ENCODE measurements at regions not wholly inside any gene's neighbourhood (a gene's known extent, or its start where the extent isn't known, plus 50 kb on each side); places are given as distances from the start of the nearest gene placed in this dataset.

DNA sequence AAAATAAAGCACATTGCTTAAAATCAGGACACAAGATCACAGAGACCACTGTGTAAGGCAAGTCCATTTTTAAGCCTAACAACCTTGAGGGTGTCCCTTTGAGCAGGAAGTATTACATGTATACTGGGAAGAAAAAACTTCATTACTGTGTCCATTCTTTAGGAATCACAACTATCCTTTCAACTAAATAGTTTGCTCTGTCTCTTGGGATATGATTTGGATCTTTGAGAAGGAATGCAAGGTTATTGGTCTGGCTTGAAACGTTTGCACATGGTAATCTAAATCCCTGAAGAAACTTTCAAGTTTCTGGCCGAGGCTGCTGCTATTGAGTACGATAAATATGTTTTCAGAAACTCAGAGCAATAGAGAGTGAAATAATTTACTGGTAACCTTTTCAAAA, 923.0 kb upstream of the SEMA6A start:
- no peak for DNase-seq (ENCODE audit: low read depth)

DNA sequence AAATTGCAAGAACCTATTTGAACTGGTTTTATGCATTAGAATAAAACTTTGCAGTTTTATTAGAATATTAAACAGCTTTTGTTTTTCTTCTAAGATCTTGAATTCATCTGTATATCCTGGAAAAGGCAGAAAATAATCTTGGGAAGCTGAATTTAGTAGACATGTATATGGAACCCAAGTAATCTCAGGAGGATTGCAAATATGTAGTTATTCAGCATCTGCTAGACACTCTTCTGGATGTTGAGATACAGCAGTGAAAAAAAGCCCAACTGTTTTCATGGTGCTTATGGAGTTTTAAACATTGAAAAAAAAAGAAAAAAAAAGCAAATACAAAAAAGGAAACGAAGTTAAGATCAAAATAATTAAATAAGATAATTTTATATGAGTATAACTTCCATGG, 922.2 kb upstream of the SEMA6A start:
- no peak for DNase-seq (ENCODE audit: low read depth)

DNA sequence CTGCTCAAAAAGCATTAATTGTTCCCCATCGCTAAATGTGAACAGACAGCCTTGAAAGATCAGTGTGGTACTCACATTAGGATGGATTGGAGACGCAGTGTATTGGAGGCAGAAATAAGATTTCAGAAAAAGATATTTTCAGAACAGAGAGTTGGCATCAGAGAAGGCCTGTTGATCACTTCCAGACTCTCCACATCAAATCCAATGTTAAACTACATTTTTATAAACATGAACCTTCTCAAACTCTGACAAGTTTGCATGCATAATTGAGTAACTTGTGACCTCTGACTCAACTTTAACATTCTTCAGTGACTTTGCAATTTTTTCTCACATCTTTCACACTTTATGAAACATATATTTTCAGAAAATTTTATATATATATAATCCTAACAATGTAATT, 919.6 kb upstream of the SEMA6A start:
- DNase-seq (ENCODE audit: low read depth): no peak

DNA sequence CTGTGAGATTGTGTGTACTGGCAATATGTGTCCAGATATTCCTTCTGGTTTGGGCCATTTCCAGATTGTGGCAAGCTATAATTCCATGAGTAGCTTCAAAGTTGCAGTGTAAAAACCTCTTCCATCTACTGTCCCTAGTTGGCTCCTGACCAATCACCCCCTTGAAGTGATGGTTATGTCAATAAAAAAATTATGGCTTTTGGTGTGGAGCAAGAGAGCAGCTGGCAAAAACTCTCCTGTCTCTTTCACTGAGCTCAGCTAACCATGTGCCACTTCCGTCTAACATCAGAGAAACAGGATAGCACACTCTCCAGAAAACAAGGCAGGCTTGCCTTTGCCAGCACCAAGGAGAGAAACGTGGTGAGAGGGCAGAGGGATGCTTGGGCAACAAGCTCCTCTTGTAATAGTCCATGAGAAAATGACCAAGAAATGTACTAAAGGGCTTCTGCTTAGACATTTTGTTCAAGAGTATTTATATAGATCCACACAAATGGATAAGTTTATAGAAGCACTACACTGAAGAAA, 914.4 kb upstream of the SEMA6A start:
- DNase-seq (ENCODE audit: low read depth): no peak

DNA sequence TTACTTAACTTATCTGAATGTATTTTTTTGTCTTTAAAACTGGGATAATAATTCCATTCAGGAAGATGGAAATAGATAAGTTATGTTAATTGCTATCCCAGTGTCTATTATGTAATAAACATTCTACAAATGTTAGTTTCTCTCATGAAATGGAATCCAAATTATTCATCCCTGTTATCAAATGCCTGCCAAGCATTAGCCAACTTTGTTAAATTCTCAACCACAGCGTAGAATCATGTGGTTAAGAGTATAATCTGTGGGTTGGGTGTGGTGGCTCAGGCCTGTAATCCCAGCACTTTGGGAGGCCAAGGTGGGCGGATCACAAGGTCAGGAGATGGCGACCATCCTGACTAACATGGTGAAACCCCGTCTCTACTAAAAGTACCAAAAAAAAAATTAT, 912.9 kb upstream of the SEMA6A start:
- no peak for DNase-seq (ENCODE audit: low read depth)

DNA sequence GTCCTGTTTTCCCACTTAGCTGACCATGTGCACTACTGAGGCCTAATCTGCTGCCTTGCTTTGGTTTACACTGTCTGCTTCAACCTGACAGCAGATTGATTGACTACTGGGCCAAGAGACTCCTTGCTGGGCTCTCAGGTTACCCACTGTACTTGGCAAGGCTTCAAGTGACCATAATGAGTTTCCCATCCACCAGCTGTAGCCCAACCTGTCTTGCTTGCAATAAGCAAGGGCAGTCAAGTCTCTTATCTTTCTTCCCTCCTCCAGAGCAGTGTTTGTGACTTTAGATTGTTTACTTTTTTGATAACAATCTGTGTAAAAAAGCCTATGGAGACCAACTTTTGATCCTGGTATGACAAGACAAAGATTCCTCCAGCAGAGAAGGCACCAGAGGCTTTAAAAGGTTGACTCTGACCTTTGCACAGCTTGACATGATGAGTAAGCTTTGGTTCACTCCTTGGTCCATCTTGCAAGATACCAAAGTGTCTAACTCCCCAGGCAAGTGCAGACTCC, 912.3 kb upstream of the SEMA6A start:
- no peak for DNase-seq (ENCODE audit: low read depth)

DNA sequence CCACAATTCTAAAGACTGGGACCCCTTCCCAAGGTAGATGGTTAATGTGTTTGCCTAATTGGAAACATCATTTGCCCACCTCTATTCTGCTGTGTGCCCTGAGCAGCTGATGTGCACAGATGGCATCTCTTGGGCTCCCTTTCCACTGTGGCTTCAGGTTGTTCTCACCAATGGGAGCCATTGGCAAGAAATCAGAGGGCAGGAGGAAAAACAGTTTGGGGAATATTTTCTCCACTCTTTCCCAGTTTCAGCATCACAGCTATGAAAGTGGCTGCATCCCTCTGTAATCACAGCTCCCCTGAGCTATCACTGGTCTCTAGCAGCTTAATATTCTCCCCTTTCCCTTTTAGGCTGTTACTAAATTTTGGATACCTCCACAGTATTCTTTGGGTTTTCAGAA, 911.6 kb upstream of the SEMA6A start:
- DNase-seq (ENCODE audit: low read depth): no peak

DNA sequence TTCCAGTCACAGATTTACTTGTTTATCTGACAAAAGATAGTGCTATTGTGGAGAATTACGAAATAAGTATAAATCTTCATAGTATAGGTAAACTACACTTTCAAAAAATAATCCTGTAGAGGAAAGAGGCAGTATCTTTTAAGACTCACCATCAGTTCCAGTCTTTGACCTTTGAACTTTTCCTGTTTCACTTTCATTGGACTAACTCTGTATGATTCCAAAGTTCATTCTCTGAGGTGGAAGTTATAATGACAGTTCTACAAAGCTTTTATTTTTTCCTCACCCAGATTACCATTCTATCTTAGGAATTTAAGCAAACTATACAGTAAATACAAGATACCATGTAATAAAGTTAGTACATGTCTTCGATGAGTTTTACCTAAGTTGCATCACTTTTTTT, 901.3 kb upstream of the SEMA6A start:
- DNase-seq (ENCODE audit: low read depth): no peak

DNA sequence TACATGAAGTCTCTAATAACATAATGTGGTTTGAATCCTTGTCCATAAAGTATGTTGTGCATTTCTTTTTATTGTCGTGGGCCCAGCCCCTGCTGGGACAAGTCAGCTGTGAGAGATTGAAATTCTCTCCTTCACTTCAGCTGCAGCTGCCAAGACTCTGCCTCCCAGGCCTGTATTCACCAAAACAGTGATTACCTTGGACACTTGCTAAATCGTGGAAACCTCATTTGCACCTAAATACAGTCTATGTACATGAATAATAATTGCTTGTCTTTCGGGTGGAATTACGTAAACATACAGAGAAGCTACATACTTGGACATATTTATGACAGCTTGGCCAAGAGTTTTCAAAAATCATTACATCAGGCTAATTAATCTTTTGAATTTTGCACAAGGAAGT, 898.5 kb upstream of the SEMA6A start:
- no peak for DNase-seq (ENCODE audit: low read depth)

DNA sequence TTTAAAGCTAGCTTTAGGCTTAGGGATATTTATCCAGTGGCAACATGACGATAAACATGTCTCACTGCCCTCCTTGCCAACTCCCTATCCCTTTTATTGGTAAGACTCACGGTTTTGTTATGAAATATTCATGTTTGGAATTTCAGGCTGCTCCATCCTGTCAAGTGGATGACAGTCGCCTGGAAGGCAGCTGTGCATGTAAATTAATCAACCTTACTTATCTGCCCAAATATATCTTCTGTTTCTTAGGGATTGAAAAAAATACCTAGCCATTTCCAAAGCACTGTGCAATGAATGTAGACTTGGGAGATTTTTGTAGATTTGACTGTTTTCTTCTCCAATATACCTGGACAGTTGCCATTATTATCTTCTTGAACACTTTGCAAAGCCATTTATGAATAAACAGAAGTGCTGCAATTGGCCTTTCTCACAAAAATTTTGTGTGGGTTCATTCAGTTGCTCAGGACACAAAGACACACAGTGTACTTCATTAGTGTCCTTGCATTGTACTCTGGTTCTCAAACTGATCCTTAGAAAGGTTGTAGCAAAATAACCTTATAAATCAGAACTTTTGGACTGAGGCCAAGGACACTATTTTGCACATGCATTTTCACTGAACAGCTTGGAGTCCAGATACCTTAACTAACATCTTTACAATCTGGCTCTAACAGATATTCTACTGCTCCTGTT, 889.4 kb upstream of the SEMA6A start:
- DNase-seq (ENCODE audit: low read depth): no peak

DNA sequence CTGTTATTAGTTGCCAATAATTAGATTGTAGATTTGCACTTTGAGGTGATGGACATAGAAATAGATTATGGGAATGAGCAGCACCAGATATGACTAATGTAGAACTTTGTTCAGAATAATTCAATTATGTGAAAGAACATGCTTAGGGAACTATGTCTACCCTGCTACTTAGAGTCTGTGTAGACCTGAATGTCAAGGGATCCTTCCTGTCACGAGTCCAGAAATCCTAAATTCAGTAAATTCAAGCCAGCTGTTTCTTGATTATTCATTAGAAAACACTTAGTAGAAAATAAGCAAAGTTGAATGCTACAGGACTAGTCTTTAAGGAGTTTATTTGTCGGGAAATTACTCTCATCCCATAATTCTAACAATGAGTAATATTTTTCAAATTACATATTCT, 887.3 kb upstream of the SEMA6A start:
- no peak for DNase-seq (ENCODE audit: low read depth)

DNA sequence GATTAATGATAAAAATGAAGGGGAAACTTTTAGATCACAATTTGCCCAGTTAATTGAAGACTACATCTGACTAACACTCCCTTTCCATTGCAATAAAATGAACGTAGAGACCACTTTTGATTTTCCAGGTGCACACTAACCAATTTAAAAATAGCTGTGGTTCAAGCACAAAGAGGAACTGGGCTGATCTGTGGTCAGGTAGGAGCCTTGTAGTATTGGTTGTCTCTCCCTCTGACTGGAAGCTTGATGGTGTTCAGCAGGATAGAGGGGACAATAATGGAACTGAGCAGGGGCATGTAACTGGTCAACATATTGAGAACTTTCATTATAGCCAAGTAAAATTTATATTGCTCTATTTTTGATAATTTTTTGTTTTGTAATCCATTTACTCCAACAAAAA, 886.8 kb upstream of the SEMA6A start:
- DNase-seq (ENCODE audit: low read depth): no peak

DNA sequence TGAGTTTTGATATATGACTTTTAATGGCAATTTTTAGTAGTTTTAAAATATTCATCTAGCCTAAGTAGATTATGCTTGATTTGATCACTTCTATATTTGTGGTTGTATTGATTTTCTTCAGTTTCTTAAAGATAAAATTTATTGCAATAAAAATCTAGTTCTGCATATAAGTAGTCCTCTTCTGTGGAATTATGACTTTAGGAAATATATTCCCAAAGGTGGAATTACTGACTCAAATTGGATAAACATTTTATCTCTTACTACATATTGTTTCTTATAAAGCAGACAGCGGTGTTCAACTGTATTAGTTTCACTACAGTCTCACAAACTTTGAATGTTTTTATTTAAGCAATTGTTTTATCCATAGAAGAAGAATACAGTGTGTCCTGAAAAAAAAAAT, 883.0 kb upstream of the SEMA6A start:
- no peak for DNase-seq (ENCODE audit: low read depth)

DNA sequence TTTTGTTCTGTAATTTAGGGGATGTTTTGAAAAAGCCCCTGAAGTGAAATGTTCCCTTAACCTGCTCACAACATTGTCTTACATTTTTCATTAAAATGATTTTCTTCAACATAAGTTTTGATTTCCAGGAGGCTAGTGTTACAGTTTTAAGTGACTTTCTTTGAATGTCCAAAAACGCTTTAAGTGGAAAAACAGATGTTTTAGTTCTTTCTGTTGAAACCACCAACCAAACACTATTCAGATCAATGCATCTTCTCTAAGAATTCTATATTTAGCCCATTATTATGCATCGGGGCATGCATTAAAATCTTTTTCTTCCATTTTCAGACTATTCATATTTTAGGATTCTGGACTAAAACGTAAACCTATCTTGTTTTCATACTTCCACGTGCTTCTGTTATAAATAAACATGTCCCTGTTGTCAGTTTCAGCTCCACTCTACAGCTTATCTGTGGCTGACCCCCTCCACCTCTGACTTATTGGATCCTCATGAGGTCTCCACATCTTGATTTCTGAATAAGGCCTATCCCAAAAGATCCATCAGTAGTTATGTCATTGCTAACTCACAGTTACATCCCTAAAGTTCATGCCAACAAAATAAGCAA, 882.3 kb upstream of the SEMA6A start:
- DNase-seq (ENCODE audit: low read depth): no peak

DNA sequence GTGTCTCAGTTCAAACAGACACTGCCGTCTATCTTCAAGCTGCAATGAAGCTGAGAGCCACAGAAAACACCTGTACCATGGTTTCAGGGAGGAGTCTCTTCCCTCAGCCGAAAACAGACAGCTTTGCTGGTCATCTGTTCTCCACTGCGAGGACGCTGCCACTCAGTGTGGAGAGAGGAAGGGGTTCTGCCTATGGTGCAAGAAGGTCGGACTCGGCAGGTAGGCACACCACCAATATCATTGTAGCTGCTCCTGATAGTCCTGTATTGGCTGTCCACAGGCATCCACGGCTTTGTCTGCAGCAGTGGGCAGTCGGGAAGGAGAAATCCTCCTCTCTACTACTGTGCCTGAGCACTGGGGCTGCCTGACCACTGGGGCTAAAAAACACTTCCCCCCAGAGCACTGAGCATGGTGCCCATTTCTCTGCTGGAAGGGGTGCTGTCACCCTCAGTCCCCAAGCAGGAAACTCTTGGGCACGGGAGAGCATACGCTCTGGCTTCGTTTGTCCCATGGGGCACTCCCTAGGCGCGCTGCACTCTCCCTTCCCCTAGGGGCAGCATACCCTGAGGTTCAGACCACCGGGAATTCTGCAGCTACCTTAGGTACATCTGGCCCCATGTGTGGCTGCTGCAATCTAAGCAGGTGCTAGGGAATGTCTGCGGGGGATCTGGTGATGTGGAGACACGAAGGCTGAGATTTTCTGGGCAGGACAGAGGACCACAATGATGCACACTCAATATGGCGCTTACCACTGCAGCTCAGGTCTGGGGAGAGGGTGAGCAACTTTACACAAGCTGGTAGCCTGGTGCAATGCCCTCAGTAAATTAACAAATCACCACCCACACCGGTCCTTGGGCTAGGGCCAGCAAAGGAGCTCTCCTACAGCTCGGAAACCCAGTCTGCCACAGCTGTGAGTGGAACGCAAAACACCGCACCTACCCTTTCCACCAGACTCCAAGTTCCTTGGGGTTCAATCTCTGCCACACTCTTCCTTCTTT, 880.9 kb upstream of the SEMA6A start:
- DNase-seq (ENCODE audit: low read depth): no peak

DNA sequence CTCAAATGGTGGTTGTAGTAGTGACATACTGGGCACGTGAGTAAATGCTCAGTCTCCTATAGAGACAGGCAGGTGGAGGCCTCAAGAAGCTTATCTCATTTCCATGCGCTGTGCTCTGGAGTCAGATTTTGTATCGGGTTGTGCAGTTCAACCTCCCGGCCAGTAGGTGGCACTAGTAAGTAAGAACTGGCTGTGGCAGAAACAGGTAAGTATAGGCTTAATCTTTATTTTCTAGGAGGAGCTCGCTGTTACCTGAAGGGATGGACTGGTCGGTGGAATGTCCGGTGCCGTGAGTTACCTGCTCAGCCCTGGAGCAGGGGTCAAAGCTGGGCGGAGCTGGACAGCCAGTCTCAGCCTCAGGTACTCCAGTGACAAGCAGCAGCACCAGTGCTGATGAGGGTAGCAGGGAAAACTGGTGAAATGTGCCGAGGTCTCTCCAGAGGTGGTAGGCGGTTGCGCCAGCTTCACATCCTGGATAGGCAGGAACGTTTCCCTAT, 880.1 kb upstream of the SEMA6A start:
- DNase-seq (ENCODE audit: low read depth): peak; percentile 21

DNA sequence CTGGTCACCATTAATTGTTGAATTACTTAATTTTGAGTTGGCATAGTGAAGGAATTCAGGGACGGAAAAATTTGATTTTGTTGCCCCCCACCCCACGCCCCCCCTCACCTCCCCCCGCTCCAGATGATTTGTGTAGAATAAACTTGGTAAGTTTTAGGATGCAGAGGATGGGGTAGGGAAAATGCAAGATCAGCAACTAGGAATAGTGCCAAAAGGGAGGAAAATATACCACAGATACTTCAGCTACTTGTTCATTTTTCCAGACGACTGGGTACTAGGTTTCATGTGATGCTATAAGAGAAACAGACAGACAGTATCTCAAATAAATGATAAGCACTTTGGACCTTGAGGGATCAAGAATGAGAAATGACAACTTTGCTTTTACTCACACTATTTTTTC, 862.2 kb upstream of the SEMA6A start:
- no peak for DNase-seq (ENCODE audit: low read depth)

DNA sequence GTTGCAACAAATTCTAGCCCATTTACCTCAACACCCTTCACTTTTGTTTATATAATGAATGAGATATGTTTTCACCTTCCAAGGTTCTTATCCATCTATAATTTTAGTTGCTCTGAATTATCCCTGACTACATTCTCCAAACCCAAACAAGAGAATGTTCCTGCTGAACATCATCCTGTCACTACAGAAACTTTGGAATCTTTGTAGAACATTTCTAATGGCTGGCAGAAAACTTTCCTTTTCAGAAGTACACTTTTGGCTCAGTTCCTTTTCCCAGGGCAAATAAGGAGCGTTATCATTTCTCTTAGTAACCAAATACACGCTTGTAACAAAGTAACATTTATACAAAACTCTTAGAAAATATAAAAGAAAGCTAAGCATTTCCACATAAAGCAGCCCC, 860.6 kb upstream of the SEMA6A start:
- DNase-seq (ENCODE audit: low read depth): no peak

DNA sequence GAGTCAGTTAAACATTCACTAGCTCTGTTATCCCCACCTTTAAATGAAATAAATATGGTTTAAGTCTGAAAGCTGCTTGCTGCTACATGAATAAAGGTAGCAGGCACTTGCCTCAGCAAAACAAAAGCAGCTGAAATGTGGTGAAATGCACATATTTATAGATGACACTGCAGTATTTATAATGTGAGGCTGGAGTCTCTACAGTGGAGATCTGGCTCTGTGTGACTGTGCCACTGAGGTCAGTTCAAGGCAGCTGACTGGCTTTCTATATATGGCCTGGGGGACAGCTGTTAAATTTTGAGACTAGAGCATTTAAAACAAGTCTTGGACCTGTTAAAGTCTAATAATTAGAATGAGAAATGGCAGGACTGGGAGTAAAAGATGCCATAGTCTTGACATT, 859.6 kb upstream of the SEMA6A start:
- DNase-seq (ENCODE audit: low read depth): no peak

DNA sequence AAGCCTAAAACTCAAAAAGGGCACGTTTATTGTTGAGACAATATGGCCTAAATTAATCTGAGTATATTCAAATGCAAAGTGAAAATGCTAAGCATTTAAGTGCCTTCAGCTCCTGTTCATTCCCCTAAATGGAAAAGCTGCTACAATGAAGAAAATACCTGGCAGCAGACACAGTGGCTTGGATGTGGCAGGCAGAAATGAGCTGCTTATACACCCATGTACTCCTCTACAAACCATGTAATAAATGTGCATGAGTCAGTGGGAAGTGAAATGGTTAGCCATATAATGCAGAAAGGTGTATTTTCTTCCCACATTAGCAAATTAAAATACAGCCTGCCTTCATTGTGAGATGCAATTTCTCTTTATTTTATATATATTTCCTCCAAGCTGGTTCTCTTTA, 859.2 kb upstream of the SEMA6A start:
- DNase-seq (ENCODE audit: low read depth): no peak

DNA sequence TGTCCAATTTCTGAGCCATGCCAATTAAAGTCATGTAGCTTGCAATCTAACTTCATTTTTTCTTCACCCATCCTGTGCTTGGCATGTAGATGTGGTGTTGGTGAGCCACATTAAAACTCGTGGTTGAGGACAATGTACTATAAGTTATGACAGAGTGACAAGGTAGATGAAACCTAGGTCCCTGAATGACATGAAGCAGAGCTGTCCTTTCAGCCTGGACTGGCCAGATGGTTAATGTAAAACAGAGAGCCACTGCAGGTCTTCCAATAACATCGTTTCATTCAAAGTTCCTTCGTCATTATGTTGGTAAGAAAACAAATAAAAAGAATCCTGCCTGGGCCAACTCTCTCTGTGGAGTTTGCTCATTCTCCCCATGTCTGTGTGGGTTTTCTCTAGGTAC, 856.5 kb upstream of the SEMA6A start:
- no peak for DNase-seq (ENCODE audit: low read depth)

DNA sequence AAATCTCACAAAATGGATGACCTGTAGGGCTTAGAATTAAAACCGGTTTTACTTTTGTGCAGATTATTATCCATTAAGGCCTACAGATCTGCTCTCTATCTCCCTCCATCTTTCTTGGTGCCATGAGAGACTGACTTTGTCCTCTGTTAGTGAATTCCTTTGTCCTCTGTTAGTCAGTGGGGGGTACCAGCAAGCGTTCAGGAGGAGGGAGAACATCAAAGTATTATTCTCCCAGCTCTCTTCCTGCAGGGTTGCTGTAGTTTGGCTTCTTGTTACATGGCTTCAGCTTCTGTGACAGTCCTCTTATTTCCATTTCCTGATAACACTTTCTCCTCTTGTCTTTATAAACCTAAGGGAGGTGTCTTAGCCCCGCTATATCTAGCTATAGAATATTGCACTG, 850.5 kb upstream of the SEMA6A start:
- DNase-seq (ENCODE audit: low read depth): no peak

All from CMK (cell line).